NK-92 treated with Interleukin-12 subunit alpha and Interleukin-12 subunit beta, amount 100 ng/mL, for 24 hours (cell line): ENCODE measurements at regions not wholly inside any gene's neighbourhood (a gene's known extent, or its start where the extent isn't known, plus 50 kb on each side); places are given as distances from the start of the nearest gene placed in this dataset.

Source experiments
- DNase-seq: peaks from one replicate; lab custom pipeline; 2025; lab: John Stamatoyannopoulos, UW

GRCh38 chr12:58139894-58140293, 198.5 kb downstream of the ATP23 start:
- DNase-seq, result no peak

GRCh38 chr12:58140395-58140794, 199.0 kb downstream of the ATP23 start:
- DNase-seq, result no peak

- no peak for DNase-seq
Measured at GRCh38 chr12:58142991-58143390, 201.6 kb downstream of the ATP23 start.

- no peak for DNase-seq
Measured at GRCh38 chr12:58143498-58143995, 202.2 kb downstream of the ATP23 start.

DNA sequence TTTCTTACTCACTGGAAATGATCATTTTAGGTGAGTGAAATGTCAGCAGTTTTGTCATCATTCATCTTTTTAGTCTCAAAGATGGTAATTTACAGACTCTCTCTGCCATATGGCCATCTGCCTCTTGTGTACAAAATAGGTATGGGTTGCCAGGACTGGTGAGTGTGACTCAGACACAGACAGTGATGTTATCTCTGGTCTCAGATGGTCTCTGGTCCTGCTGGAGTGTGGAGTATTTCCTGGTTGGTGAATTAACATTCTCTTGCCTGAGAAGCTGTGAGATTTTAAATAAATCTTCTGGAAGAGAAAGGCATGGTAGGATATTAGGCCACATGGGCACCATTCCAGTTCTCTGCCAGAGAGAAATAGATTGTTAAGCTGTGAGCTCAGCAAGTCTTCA, 207.0 kb downstream of the ATP23 start:
- DNase-seq, result no peak

DNA sequence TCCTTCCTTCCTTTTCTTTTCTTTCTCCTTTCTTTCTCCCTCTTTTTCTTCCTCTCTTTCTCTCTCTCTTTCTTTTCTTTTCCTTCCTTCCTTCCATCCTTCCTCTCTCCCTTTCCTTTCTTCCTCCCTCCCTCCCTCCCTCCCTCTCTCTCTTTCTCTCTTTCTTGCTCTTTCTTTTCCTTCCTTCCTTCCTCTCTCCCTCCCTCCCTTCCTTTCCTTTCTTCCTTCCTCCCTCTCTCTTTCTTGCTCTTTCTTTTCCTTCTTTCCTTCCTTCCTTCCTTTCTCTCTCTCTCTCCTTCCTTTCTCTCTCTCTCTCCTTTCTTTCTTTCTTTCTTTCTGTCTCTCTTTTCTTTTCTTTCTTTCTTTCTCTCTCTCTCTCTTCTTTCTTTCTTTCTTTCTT, 207.6 kb downstream of the ATP23 start:
- DNase-seq, result no peak

DNA sequence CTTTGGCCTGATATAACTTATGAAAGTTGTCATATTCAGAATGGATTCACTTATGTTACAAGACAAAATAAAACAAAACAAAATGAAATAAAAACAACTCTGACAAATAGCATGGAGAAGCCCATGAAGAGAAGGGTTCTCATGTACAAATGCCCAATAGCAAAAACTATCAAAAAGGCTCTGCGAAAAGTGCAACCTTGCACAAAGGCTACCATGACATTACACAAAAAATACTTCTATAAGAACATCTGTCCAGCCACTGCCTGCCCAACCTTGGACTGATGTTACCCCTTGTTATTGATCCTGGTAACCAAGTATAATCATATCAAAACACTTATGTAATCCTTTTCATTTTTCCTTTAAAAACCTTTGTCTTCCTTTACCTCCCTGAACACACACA, 213.0 kb downstream of the ATP23 start:
- no peak for DNase-seq

- DNase-seq, result no peak
Measured at GRCh38 chr12:58156697-58157096, 215.3 kb downstream of the ATP23 start.

DNA sequence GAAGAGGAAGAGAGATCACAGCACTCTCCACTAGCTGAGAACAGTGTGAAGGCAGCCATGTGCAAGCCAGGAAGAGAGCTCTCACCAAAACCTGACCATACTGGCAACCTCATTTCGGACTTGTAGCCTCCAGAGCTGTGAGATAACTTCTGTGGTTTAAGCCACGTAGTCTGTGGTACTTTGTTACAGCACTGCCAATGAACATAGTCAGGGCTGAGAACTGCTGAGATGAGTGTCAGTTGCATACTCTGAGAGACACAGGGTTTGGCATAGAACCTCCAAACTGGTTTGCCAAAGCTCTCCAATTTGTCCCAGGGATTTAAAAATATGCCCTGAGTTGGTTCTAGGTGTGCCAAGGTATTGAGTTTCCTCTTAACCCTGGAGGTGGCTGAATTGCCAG, 218.6 kb downstream of the ATP23 start:
- no peak for DNase-seq

DNA sequence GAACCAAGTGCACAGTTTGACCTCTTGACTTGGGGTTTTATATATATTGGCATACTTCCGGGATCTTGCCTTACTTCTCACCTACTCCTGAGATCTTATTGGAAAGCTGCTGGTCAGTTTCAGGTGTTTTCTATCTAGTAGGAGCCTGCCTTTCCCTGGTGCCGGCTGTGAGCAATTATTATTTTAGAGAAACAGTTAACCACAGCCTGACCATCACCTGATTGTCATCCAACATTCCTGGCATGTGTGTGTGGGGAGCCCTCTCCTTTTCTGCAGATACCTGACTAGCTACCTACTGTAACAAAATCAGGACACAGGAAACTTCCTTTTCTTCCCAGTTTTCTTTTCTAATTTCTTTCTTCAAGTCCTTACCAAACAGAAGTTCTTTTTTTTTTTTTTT, 220.4 kb downstream of the ATP23 start:
- no peak for DNase-seq

- no peak for DNase-seq
Measured at GRCh38 chr12:58163021-58163420, 221.7 kb downstream of the ATP23 start.

DNA sequence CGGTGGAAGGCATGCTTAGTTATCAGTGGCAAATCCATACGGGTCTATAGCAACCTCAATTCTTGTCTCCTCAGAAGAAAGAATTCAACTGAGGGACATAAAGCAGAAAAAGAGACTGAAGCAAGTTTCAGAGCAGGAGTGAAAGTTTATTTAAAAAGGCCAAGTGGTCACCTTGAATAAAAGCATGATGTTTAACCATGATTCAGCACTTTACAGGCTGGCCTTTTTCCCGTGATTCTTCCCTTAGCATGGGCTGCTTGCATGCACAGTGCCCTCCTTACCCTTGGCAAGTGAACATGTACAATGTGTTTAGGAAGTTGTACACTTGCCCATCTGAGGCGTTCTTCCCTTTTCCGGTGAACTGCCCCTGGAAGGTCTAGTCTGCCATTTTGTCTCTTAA, 225.3 kb downstream of the ATP23 start:
- DNase-seq, result no peak

DNA sequence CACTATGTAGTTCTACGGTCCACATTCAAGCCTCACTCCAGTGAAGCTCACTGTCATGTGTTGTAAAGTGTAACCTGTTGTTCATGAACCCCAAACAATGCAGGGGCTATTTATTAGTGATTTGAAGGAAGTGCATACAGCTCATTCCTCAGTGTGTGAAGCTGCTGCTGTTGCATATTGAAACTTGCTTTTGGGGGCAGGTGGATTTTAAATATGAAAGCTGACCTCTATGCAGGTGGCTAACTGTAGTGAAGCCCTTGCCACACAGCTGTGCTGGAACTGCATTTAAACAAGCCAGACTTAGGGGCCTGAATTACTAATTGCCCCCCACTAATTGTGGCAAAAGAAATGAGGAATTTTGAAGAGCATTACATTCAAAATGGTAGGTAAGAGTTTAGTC, 226.3 kb downstream of the ATP23 start:
- no peak for DNase-seq

DNA sequence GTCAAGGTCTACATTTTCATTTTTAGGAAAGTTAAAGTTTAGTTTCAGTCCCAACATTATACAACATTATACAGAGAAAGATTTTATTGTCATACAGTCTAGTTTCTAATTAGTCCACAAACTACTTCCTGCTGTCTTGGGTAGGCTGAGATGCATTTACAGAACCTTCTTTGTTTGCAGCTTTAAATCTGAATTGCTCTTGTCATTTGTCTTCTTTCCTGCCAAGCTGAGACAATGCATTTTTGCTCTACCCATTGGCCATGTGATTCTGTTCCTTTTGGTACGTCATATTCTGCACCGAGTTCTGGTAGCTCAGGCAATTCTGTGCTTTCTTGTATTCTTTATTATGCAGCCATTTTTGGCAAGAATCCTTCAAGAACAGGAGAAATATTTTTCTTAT, 228.5 kb downstream of the ATP23 start:
- no peak for DNase-seq

GRCh38 chr12:58171914-58172313, 230.5 kb downstream of the ATP23 start:
- no peak for DNase-seq

- DNase-seq, result no peak
Measured at GRCh38 chr12:58172433-58173073, 231.2 kb downstream of the ATP23 start.

GRCh38 chr12:58174316-58174715, 232.9 kb downstream of the ATP23 start:
- no peak for DNase-seq

DNA sequence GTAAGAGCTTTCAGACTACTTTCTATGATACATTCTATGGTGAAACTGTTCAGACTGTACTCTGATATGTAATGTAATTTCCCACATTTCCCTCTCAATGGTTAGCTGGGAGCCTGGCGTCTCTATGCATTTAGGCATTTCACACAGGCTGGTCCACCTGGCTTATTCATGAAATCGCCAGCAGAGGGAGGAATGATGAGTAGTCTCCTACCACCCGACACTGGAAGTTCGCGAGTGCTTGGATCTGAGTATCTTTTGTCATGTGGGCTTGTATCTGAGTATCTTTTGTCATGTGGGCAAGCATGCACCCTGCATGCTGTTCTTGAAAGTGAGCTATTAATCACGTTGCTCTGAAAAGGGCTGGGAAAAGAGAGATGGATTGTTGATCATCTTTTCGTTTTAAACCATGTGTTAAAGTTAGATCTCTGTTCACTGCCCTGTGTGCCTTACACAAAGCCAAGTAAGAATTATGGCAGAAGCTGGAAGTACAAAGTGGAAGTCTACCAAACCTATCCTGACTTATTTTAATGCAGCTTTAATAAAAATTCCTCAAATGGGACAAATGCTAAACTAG, 235.0 kb downstream of the ATP23 start:
- DNase-seq, result peak; percentile 2

DNA sequence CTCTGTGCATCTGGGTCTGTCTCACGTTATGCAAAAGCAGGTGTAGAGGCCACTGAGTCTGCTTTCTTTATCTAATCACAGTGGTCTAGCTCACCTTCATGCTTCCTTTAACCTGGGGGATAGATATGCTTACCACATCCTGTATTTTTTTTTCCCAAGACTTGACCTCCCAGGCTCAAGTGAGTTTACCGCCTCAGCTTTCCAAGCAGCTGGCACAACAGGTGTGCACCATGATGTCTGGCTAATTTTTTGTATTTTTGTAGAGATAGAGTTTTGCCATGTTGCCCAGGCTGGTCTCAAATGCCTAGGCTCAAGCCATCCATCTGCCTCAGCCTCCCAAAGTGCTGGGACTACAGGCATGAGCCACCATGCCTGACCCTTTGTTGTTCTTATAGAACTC, 236.0 kb downstream of the ATP23 start:
- no peak for DNase-seq

DNA sequence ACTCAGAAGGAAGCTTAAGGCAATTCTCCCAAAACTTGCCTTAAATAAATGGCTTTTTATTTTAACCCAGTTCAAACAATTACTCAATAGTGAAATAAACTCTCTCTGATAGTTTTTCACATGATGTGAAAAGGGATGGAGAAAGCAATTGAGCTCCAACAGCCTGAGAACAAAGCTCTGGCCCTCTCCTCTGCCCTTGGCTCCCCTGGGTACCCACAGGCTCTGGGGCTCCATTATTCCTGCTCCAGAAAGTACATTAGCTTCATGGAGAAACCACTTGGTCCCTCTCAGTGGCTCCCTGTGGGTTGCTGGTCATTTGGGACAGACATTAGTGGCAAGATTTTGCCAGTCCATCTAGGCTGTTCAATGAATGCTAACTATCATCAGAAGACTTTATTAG, 242.8 kb downstream of the ATP23 start:
- DNase-seq, result no peak

DNA sequence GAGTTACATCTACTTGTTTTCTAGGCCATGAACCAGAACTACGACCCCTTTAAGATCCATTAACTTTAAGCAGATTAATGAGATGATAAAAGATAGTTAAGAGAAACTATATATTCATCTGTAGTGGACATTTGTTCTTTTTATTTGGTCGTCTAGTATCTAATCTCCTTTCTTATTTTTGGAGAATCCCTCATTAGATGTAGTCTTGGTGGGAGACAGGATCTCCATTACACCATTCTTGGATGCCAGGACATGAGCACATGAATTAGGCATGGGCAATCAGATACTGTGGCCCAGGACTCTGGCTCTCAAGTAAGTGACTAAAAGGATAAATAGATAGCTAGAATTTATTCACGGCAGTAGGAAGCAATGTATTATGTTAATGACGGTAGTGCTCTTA, 245.0 kb downstream of the ATP23 start:
- DNase-seq, result no peak

GRCh38 chr12:58186914-58187313, 245.5 kb downstream of the ATP23 start:
- DNase-seq, result no peak

GRCh38 chr12:58189030-58189429, 247.7 kb downstream of the ATP23 start:
- DNase-seq, result no peak

DNA sequence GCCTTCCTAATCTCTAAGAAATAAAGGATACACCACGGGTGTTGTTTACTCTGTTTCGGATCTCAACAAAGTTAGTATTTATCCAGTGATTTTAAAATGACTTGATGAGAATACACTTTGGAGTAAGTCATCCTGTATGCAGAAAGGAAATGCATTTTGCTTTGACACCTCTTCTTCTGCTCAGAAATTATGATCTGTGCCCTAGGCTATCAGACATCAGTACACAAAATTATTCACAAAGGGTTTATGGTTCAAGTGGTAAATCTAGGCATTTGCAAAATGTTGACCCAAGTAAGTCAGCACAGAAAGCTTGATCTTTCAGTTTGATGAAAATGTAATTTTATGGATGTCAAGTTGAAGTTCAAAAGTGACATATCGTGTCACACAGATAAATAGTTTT, 248.5 kb downstream of the ATP23 start:
- no peak for DNase-seq
